GM12892 (cell line): ENCODE measurements at regions not wholly inside any gene's neighbourhood (a gene's known extent, or its start where the extent isn't known, plus 50 kb on each side); places are given as distances from the start of the nearest gene placed in this dataset.
"Not testable (repeated sequence)": the region's sequence is repeated elsewhere in the genome, so short reads cannot be mapped to it uniquely, and the experiment has no call there.

Source experiments
- POLR2A ChIP-seq: IDR thresholded peaks from 2 replicates; pipeline ENCODE4 v1.6.1; 2011; ENCODE audit warnings: low read depth, low read length, control low read depth
- POLR2AphosphoS5 ChIP-seq: IDR thresholded peaks from 2 replicates; pipeline ENCODE4 v1.6.1; 2011; ENCODE audit warnings: low read depth, low read length, control low read depth

- TF ChIP-seq POLR2AphosphoS5, POLR2A: not testable (repeated sequence)
Observed at GRCh38 chr2:111525026-111525425, 359.0 kb downstream of the ANAPC1 start.
